ENCODE measurements at regions not wholly inside any gene's neighbourhood (a gene's known extent, or its start where the extent isn't known, plus 50 kb on each side); places are given as distances from the start of the nearest gene placed in this dataset.

- CTCF ChIA-PET = no interaction called here
- Histone ChIP-seq H3K36me3 (ENCODE audit: low read depth, low read length) (no peaks in the 10 kb centered on the region), H3F3A (ENCODE audit: low read length, unreplicated experiment) (no peaks in the 10 kb centered on the region), H2AFZ (ENCODE audit: low read length) (no peak overlapping the region), H3K4me2 (ENCODE audit: low read length) (no peak overlapping the region), H3K79me2 (ENCODE audit: low read length) (no peaks in the 10 kb centered on the region), H4K20me1 (ENCODE audit: low read length) (no peaks in the 10 kb centered on the region), H3K27ac (ENCODE audit: low read length) (no peak overlapping the region), H3K4me1 (ENCODE audit: insufficient read depth, low read length) (no peaks in the 10 kb centered on the region), H3K9ac (ENCODE audit: low read length) (no peak overlapping the region), H3K4me3 (ENCODE audit: low read length) (no peak overlapping the region), H3K9me2 (replicated peaks; ENCODE audit: low read length) (no peaks in the 10 kb centered on the region), H3K27me3 (ENCODE audit: low read length) (no peaks in the 10 kb centered on the region), H3K9me3 (ENCODE audit: low read length) (no peaks in the 10 kb centered on the region)
- POLR2A ChIA-PET (ENCODE audit: unreplicated experiment) = interaction anchor here (0.5 to 0.6 kb wide), 2 partner anchors 26 to 33 kb away, joined by 3 to 4 read pairs; no protein-coding TSS in a partner anchor
- no peak for ATAC-seq
- intact Hi-C loops (cut with micrococcal nuclease) = no loop called here
- no TSS peak for BruUV-seq (replicated peaks)
- no peak for TF ChIP-seq EZH2phosphoT487 (IDR thresholded peaks at IDR 0.05; ENCODE audit: borderline replicate concordance, low read length)
- TF ChIP-seq, protein P1, sequence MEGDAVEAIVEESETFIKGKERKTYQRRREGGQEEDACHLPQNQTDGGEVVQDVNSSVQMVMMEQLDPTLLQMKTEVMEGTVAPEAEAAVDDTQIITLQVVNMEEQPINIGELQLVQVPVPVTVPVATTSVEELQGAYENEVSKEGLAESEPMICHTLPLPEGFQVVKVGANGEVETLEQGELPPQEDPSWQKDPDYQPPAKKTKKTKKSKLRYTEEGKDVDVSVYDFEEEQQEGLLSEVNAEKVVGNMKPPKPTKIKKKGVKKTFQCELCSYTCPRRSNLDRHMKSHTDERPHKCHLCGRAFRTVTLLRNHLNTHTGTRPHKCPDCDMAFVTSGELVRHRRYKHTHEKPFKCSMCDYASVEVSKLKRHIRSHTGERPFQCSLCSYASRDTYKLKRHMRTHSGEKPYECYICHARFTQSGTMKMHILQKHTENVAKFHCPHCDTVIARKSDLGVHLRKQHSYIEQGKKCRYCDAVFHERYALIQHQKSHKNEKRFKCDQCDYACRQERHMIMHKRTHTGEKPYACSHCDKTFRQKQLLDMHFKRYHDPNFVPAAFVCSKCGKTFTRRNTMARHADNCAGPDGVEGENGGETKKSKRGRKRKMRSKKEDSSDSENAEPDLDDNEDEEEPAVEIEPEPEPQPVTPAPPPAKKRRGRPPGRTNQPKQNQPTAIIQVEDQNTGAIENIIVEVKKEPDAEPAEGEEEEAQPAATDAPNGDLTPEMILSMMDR (conservative IDR thresholded peaks at IDR 0.05; ENCODE audit: low read depth, low read length) = no peak
- no peak for TF ChIP-seq EZH2 (IDR thresholded peaks at IDR 0.05; ENCODE audit: low read length, unreplicated experiment)
- no peak for DNase-seq
Measured at GRCh38 chr10:78947733-78948132, 121.0 kb upstream of the ZMIZ1 start.

GRCh38 chr10:78948621-78949030, 120.1 kb upstream of the ZMIZ1 start:
- H3K27ac ChIP-seq (ENCODE audit: low read length) = no peak overlapping the region
- H3K4me3 ChIP-seq (ENCODE audit: low read length) = no peak overlapping the region
- no peaks in the 10 kb centered on the region for H4K20me1 ChIP-seq (ENCODE audit: low read length)
- POLR2A ChIA-PET (ENCODE audit: unreplicated experiment) = interaction anchor here (0.6 kb wide), 1 partner anchor 25 kb away, joined by 4 read pairs; no protein-coding TSS in a partner anchor
- H3K27me3 ChIP-seq (ENCODE audit: low read length) = no peaks in the 10 kb centered on the region
- H3K9me2 ChIP-seq (replicated peaks; ENCODE audit: low read length) = no peaks in the 10 kb centered on the region
- ATAC-seq (peak; percentile 5), DNase-seq (peak; percentile 48)
- intact Hi-C loops (cut with micrococcal nuclease) = no loop called here
- H3F3A ChIP-seq (ENCODE audit: low read length, unreplicated experiment) = no peaks in the 10 kb centered on the region
- H2AFZ ChIP-seq (ENCODE audit: low read length) = no peak overlapping the region
- no peaks in the 10 kb centered on the region for H3K4me1 ChIP-seq (ENCODE audit: insufficient read depth, low read length)
- H3K4me2 ChIP-seq (ENCODE audit: low read length) = no peak overlapping the region
- no peaks in the 10 kb centered on the region for H3K9me3 ChIP-seq (ENCODE audit: low read length)
- TF ChIP-seq EZH2phosphoT487 (IDR thresholded peaks at IDR 0.05; ENCODE audit: borderline replicate concordance, low read length) = no peak
- TF ChIP-seq, protein P1 (conservative IDR thresholded peaks at IDR 0.05; ENCODE audit: low read depth, low read length) = no peak
- TF ChIP-seq EZH2 (IDR thresholded peaks at IDR 0.05; ENCODE audit: low read length, unreplicated experiment) = no peak
- no peaks in the 10 kb centered on the region for H3K79me2 ChIP-seq (ENCODE audit: low read length)
- no peak overlapping the region for H3K9ac ChIP-seq (ENCODE audit: low read length)
- CTCF ChIA-PET = no interaction called here
- H3K36me3 ChIP-seq (ENCODE audit: low read depth, low read length) = no peaks in the 10 kb centered on the region
- BruUV-seq (replicated peaks) = no TSS peak

DNA sequence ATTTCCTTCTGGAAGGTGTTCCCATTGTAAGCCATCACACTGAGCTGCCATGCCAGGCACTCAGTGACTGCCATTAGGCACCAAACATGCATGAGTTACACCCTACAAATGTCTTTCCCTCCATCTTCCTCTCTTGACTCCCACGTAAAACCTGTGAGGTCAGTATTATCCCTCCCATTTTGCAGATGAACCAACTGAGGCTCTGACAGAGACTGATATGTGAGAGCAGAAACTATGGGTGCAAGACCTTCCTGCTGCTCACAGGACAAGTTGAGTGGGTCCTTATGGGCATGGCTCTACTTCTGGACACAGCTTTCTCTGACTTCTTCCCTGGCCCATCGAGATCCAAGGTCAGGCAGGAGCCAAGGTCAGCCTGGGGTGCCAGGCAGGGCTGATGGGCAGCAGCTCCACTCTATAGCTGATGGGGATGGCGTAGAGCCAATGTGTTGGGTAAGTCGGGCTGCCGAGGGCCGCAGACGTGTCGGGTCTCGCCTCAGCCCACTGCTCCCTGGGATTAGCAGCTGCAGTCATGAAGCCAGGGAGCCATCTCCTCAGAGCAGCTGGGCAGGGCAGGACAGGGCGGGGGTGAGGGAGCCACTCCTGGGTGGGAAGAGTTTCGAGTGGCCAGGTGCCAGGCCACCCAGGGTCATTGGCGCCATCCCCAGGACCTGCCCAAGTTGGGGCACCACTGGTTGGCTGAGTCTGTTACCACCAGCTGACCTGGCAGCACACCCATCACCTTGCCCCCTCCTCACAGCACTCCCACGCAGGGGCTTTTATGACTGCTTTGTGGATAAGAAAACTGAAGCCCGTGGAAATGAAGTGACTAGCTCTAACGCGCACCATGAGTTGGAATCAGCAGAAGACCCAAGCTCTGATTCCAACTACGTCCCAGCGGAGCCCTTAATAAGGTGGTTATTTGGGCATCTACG, 117.8 kb upstream of the ZMIZ1 start:
- intact Hi-C loops (cut with micrococcal nuclease) = no loop called here

More for the DNA sequence above, 117.8 kb upstream of the ZMIZ1 start:
- no peaks in the 10 kb centered on the region for H3K79me2 ChIP-seq (ENCODE audit: low read length)
- DNase-seq (no peak), ATAC-seq (no peak)
- no peaks in the 10 kb centered on the region for H4K20me1 ChIP-seq (ENCODE audit: low read length)
- H3K36me3 ChIP-seq (ENCODE audit: low read depth, low read length) = no peaks in the 10 kb centered on the region
- H3K4me1 ChIP-seq (ENCODE audit: insufficient read depth, low read length) = no peaks in the 10 kb centered on the region
- no peaks in the 10 kb centered on the region for H3K27me3 ChIP-seq (ENCODE audit: low read length)
- no peak overlapping the region for H2AFZ ChIP-seq (ENCODE audit: low read length)
- no peaks in the 10 kb centered on the region for H3F3A ChIP-seq (ENCODE audit: low read length, unreplicated experiment)
- POLR2A ChIA-PET (ENCODE audit: unreplicated experiment) = no interaction called here
- no peak overlapping the region for H3K4me2 ChIP-seq (ENCODE audit: low read length)
- no peak overlapping the region for H3K9ac ChIP-seq (ENCODE audit: low read length)
- H3K4me3 ChIP-seq (ENCODE audit: low read length) = no peak overlapping the region
- H3K27ac ChIP-seq (ENCODE audit: low read length) = no peak overlapping the region
- H3K9me2 ChIP-seq (replicated peaks; ENCODE audit: low read length) = no peaks in the 10 kb centered on the region
- no TSS peak for BruUV-seq (replicated peaks)
- CTCF ChIA-PET = no interaction called here
- H3K9me3 ChIP-seq (ENCODE audit: low read length) = no peaks in the 10 kb centered on the region
- TF ChIP-seq EZH2phosphoT487 (IDR thresholded peaks at IDR 0.05; ENCODE audit: borderline replicate concordance, low read length) = no peak
- TF ChIP-seq, protein P1 (conservative IDR thresholded peaks at IDR 0.05; ENCODE audit: low read depth, low read length) = no peak
- TF ChIP-seq EZH2 (IDR thresholded peaks at IDR 0.05; ENCODE audit: low read length, unreplicated experiment) = no peak

Data from PC-3 (cell line).